ENCODE measurements at regions not wholly inside any gene's neighbourhood (a gene's known extent, or its start where the extent isn't known, plus 50 kb on each side); places are given as distances from the start of the nearest gene placed in this dataset.
"Not testable (repeated sequence)": the region's sequence is repeated elsewhere in the genome, so short reads cannot be mapped to it uniquely, and the experiment has no call there.

DNA sequence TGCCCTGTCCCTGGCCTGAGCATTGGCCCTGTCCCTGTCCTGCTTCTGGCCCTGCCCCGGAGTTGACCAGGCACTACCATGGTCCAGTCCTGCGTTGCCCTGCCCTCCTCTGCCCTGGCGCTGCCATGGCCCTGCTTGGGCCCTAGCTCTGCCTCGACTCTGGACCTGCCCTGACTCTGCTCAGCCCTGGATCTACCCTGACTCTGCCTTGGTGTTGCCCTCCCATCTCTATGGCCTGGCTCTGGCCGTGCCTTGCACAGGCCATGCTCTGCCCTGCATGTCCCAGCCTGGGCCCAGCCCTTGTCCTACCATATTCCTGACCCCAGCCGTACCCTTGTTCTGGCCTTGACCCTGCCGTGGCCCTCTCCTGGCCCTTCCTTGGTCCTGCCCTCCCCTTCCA, 235.7 kb downstream of the GOLGA6L6 start:
- H3K4me1 ChIP-seq; H3K4me1 Mint-ChIP-seq (ENCODE audit: low read depth, unreplicated experiment); H3K27me3 ChIP-seq (replicated peaks; ENCODE audit: control insufficient read depth, insufficient read depth, low read length); H3K27ac Mint-ChIP-seq (ENCODE audit: unreplicated experiment); H3K9me3 ChIP-seq; H3K27me3 Mint-ChIP-seq (ENCODE audit: insufficient read depth, unreplicated experiment); H3K9me3 Mint-ChIP-seq (ENCODE audit: unreplicated experiment); H3K4me3 Mint-ChIP-seq (ENCODE audit: unreplicated experiment); H3K4me3 ChIP-seq (ENCODE audit: low read depth, low read length); H3K36me3 ChIP-seq (ENCODE audit: control insufficient read depth, insufficient read depth, low read length); POLR2A ChIA-PET; BruUV-seq (replicated peaks); H3K36me3 Mint-ChIP-seq (ENCODE audit: insufficient read depth, unreplicated experiment); CTCF ChIA-PET: not testable (repeated sequence)
- intact Hi-C loops (cut with micrococcal nuclease; ENCODE audit: unreplicated experiment) = loop anchor here (10.0 kb wide), 1 partner anchor 51 kb away; no protein-coding TSS in a partner anchor
- DNase-seq = peak in 1 of 2 experiments; percentile 46

DNA sequence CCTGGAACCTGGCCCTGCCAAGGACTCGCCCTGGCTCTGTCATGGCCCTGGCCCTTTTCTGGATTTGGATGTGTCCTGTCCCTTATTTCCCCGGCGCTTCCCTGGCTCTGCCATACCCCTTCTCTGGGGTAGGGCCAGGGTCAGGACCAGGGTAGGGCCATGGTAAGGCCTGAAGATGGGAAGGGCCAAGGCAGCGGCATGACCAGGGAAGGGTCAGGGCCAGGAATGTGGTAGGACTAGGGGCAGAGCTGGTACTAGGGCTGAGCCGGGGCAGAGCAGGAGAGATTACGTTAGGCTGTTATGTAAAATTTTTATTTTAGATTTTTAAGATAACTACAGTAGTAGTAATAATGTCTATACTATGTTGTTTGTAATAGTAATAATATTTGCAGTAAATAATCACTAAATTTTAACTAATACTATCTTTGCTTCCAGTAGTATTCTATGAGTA, 236.6 kb downstream of the GOLGA6L6 start:
- H3K27me3 Mint-ChIP-seq (ENCODE audit: insufficient read depth, unreplicated experiment); BruUV-seq (replicated peaks); DNase-seq; H3K36me3 Mint-ChIP-seq (ENCODE audit: insufficient read depth, unreplicated experiment); H3K27ac Mint-ChIP-seq (ENCODE audit: unreplicated experiment); H3K9me3 ChIP-seq; POLR2A ChIA-PET; CTCF ChIA-PET; H3K27me3 ChIP-seq (replicated peaks; ENCODE audit: control insufficient read depth, insufficient read depth, low read length); H3K9me3 Mint-ChIP-seq (ENCODE audit: unreplicated experiment); H3K36me3 ChIP-seq (ENCODE audit: control insufficient read depth, insufficient read depth, low read length); H3K4me1 ChIP-seq; H3K4me3 ChIP-seq (ENCODE audit: low read depth, low read length); H3K4me1 Mint-ChIP-seq (ENCODE audit: low read depth, unreplicated experiment); H3K4me3 Mint-ChIP-seq (ENCODE audit: unreplicated experiment): not testable (repeated sequence)
- intact Hi-C loops (cut with micrococcal nuclease; ENCODE audit: unreplicated experiment) = loop anchor here (10.0 kb wide), 1 partner anchor 50 kb away; no protein-coding TSS in a partner anchor

DNA sequence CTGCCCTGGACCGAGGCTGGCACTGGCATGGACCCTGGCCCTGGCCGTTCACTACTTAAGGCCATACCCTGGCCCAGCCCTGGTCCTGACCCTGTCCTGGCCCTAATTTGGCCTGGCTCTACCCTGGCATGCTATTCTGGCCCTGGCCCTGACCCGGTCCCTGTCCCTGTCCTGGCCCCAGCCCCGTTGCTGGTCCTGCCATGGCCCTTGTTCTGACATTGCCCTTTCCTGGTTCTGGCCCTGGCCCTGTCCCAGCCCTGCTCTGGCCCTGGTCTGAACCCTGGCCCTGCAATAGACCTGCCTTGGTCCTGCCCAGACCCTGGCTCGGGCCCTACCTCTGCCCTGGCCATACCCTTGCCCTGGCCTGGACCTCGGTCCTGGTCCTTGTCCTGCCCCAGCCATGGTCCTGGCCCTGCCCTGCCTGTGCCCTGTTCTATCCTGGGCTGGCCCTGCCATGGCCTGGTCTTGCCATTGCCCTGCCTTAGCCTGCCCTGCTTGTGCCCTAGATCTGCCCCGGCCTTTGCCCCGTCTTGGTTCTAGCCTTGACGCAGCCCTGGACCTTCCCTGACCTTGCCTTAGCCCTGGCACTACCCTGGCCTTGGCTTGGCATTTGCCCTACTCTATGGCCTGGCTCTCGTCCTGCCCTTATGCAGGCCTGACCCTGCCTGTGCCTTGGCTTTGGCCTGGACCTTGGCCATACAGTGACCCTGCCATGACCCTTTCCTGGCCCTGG, 237.2 kb downstream of the GOLGA6L6 start:
- intact Hi-C loops (cut with micrococcal nuclease; ENCODE audit: unreplicated experiment) = loop anchor here (10.0 kb wide), 1 partner anchor 50 kb away; no protein-coding TSS in a partner anchor
- H3K36me3 ChIP-seq (ENCODE audit: control insufficient read depth, insufficient read depth, low read length); CTCF ChIA-PET; H3K9me3 ChIP-seq; H3K36me3 Mint-ChIP-seq (ENCODE audit: insufficient read depth, unreplicated experiment); BruUV-seq (replicated peaks); H3K4me3 ChIP-seq (ENCODE audit: low read depth, low read length); H3K4me1 Mint-ChIP-seq (ENCODE audit: low read depth, unreplicated experiment); H3K27ac Mint-ChIP-seq (ENCODE audit: unreplicated experiment); POLR2A ChIA-PET; H3K27me3 ChIP-seq (replicated peaks; ENCODE audit: control insufficient read depth, insufficient read depth, low read length); H3K9me3 Mint-ChIP-seq (ENCODE audit: unreplicated experiment); H3K4me1 ChIP-seq; H3K4me3 Mint-ChIP-seq (ENCODE audit: unreplicated experiment); H3K27me3 Mint-ChIP-seq (ENCODE audit: insufficient read depth, unreplicated experiment): not testable (repeated sequence)
- DNase-seq = peak in 1 of 2 experiments; percentile 57

DNA sequence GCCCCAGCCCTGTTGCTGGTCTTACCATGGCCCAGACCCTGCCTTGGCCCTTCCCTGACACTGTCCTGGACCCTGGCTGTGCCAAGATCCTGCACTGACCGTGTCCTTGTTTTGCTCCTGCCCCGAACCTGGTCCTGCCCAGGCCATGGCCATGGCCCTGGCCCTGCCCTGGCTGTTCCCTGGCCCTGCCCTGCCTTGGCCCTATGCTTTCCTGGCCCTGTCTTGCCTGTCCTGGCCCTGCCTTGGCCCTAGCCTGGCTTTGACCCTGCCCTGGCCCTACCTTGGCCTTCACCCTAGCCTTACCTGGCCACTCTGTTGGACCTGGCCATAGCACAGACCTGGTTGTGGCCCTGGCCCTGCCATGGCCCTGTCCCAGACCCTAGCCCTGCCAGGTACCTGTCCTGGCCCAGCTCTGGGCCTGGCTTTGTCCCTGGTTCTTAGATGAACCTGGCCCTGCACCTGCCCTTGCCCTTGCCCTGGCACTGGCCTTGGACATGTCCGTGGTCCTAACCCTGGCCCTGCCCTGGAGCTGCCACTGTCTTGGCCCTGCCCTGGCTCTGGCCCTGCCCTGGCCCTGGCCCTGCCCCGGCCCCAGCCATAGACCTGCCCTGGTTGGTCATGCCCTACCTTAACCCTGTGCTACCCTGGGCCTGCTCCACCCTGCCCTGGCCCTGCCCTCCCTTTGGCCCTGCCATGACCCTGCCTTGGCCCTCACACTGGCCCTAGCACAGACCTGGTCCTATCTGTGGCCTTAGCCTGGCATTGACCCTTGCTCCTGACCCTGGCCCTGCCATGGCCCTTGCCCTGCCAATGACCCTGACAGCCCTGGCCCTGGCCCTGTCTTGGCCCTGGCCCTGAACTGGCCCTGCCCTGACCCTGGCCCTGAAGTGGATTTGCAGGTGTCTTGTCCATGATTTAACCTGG, 238.1 kb downstream of the GOLGA6L6 start:
- intact Hi-C loops (cut with micrococcal nuclease; ENCODE audit: unreplicated experiment) = loop anchor here (10.0 kb wide), 1 partner anchor 49 kb away; no protein-coding TSS in a partner anchor
- BruUV-seq (replicated peaks); H3K4me3 ChIP-seq (ENCODE audit: low read depth, low read length); H3K9me3 Mint-ChIP-seq (ENCODE audit: unreplicated experiment); POLR2A ChIA-PET; H3K9me3 ChIP-seq; H3K36me3 Mint-ChIP-seq (ENCODE audit: insufficient read depth, unreplicated experiment); H3K36me3 ChIP-seq (ENCODE audit: control insufficient read depth, insufficient read depth, low read length); H3K4me1 Mint-ChIP-seq (ENCODE audit: low read depth, unreplicated experiment); H3K4me3 Mint-ChIP-seq (ENCODE audit: unreplicated experiment); CTCF ChIA-PET; H3K4me1 ChIP-seq; H3K27me3 Mint-ChIP-seq (ENCODE audit: insufficient read depth, unreplicated experiment); H3K27ac Mint-ChIP-seq (ENCODE audit: unreplicated experiment); H3K27me3 ChIP-seq (replicated peaks; ENCODE audit: control insufficient read depth, insufficient read depth, low read length): not testable (repeated sequence)
- peak in 1 of 2 experiments; percentile 56 for DNase-seq

DNA sequence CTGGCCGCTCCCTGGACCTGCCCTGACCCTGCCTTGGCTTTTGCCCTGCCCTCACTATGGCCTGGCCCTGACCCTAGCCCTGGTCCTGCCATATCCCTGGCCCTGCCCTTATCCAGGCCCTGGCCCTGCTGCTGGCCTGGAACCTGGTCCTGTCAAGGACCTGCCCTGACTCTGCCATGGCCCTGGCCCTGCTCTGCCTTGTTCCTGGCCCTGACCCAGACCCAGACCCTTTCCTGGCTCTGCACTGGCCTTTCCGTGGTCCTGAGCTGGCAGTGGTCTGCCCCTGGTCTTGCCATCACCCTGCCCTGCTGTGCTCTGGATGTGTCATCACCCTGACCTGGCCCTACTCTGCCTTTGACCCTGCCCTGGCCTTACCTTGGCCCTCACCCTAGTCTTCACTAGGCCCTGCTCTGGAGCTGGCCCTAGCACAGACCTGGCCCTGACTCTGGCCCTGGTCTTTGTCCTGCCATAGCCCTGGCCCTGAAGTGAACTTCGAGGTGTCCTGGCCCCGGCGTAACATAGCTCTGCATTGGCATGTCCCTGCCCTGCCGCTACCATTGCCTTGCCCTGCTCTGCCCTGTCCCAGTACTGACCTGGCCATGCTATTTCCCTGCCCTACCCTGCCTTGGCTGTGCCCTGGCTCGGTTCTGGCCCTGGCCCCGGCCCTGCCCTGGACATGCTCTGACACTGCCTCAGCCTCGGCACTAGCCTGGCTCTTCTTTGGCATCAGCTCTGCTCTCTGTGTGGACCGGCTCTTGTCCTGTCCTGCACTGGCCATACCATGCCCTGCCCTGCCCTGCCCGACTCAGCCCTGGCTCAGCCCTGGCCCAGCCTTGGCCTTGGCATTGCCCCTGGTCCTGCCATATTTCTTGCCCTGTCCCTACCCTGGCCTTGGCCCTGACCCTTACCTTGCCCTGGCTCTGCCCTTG, 239.2 kb downstream of the GOLGA6L6 start:
- peak in 1 of 2 experiments; percentile 50 for DNase-seq
- H3K27me3 ChIP-seq (replicated peaks; ENCODE audit: control insufficient read depth, insufficient read depth, low read length); BruUV-seq (replicated peaks); H3K4me3 Mint-ChIP-seq (ENCODE audit: unreplicated experiment); POLR2A ChIA-PET; H3K36me3 Mint-ChIP-seq (ENCODE audit: insufficient read depth, unreplicated experiment); H3K9me3 ChIP-seq; H3K4me1 ChIP-seq; H3K9me3 Mint-ChIP-seq (ENCODE audit: unreplicated experiment); H3K27ac Mint-ChIP-seq (ENCODE audit: unreplicated experiment); H3K4me1 Mint-ChIP-seq (ENCODE audit: low read depth, unreplicated experiment); H3K4me3 ChIP-seq (ENCODE audit: low read depth, low read length); H3K36me3 ChIP-seq (ENCODE audit: control insufficient read depth, insufficient read depth, low read length); CTCF ChIA-PET; H3K27me3 Mint-ChIP-seq (ENCODE audit: insufficient read depth, unreplicated experiment): not testable (repeated sequence)
- intact Hi-C loops (cut with micrococcal nuclease; ENCODE audit: unreplicated experiment) = loop anchor here (10.0 kb wide), 1 partner anchor 48 kb away; no protein-coding TSS in a partner anchor

DNA sequence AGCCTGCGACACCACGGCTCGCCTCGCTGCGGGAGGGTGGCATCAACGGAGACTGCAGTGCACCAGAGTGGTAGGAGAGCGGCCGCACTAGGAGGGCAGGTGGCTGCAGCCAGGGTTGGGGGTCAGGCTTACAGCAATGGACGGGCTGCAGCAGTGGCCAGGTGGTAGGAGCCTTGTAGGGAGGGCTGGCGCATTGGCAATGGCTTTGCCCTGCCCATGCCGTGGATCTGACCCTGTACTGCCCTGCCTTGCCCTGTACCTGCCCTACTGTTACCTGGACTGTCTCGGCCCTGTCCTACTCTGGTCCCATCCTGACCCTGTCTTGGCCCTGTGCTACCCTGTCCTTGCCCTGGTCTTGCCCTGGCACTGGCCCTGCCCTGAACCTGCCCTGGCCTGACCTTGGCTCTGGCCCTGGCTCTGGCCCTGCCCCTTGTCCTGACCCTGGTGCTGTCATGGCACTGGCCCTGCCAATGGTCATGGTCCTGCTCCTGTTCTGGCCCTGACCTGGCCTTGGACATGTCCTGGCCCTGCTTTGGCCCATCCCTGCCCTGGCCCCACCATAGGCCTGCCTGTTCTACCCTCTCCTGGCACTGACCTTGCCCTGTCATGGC, 240.0 kb downstream of the GOLGA6L6 start:
- POLR2A ChIA-PET; H3K4me3 Mint-ChIP-seq (ENCODE audit: unreplicated experiment); H3K36me3 ChIP-seq (ENCODE audit: control insufficient read depth, insufficient read depth, low read length); H3K9me3 Mint-ChIP-seq (ENCODE audit: unreplicated experiment); H3K4me1 Mint-ChIP-seq (ENCODE audit: low read depth, unreplicated experiment); H3K4me3 ChIP-seq (ENCODE audit: low read depth, low read length); H3K9me3 ChIP-seq; H3K27me3 Mint-ChIP-seq (ENCODE audit: insufficient read depth, unreplicated experiment); BruUV-seq (replicated peaks); H3K27ac Mint-ChIP-seq (ENCODE audit: unreplicated experiment); H3K4me1 ChIP-seq; CTCF ChIA-PET; H3K27me3 ChIP-seq (replicated peaks; ENCODE audit: control insufficient read depth, insufficient read depth, low read length); H3K36me3 Mint-ChIP-seq (ENCODE audit: insufficient read depth, unreplicated experiment): not testable (repeated sequence)
- DNase-seq = peak in 1 of 2 experiments; percentile 56
- intact Hi-C loops (cut with micrococcal nuclease; ENCODE audit: unreplicated experiment) = loop anchor here (10.0 kb wide), 1 partner anchor 47 kb away; no protein-coding TSS in a partner anchor
